Spleen (tissue), 11 donors: ENCODE measurements at regions not wholly inside any gene's neighbourhood (a gene's known extent, or its start where the extent isn't known, plus 50 kb on each side); places are given as distances from the start of the nearest gene placed in this dataset.
"Not testable (repeated sequence)": the region's sequence is repeated elsewhere in the genome, so short reads cannot be mapped to it uniquely, and the experiment has no call there.

ENCODE experiments used
- DNase-seq: peaks from one replicate; pipeline ENCODE4 v3.0.0-alpha.2; 2020
- H3K27ac ChIP-seq, 8 donors: fragments of 200-600 bp; sonication (generic) in 7 of 8; 1 replicate in 4 of 8; 2 replicates in 4 of 8; pipeline versions ENCODE4 v1.5.0 to v1.8.0; 2016 to 2021; ENCODE audit warnings: inconsistent platforms in 4 of 8, mild to moderate bottlenecking in 4 of 8, moderate library complexity in 1 of 8
- H3K27me3 ChIP-seq, 7 donors: fragments of 200-600 bp; sonication (generic) in 6 of 7; replicated peaks in 1 of 7; 1 replicate in 4 of 7; 2 replicates in 3 of 7; pipeline versions ENCODE4 v1.5.0 to v1.8.0; 2016 to 2021; ENCODE audit warnings: inconsistent platforms in 3 of 7, mild to moderate bottlenecking in 1 of 7
- H3K36me3 ChIP-seq, 6 donors: fragments of 200-600 bp; sonication (generic) in 5 of 6; 1 replicate in 4 of 6; 2 replicates in 2 of 6; pipeline versions ENCODE4 v1.5.0 to v1.8.0; 2016 to 2021; ENCODE audit warnings: inconsistent platforms in 2 of 6
- H3K4me1 ChIP-seq, 6 donors: fragments of 200-600 bp; sonication (generic) in 5 of 6; 1 replicate in 3 of 6; 2 replicates in 3 of 6; pipeline versions ENCODE4 v1.5.0 to v1.8.0; 2016 to 2021; ENCODE audit warnings: inconsistent platforms in 3 of 6
- H3K4me3 ChIP-seq, 8 donors: fragments of 200-600 bp; sonication (generic) in 7 of 8; 1 replicate in 4 of 8; 2 replicates in 4 of 8; pipeline versions ENCODE4 v1.5.0 to v1.8.0; 2016 to 2021; ENCODE audit warnings: inconsistent platforms in 4 of 8, mild to moderate bottlenecking in 4 of 8, moderate library complexity in 2 of 8
- H3K9me3 ChIP-seq, 8 donors: fragments of 200-600 bp; sonication (generic) in 7 of 8; 1 replicate in 4 of 8; 2 replicates in 4 of 8; pipeline versions ENCODE4 v1.5.0 to v1.8.0; 2016 to 2021; ENCODE audit warnings: inconsistent platforms in 4 of 8
- POLR2A ChIP-seq, 3 donors: fragments of 450-650 bp; IDR thresholded peaks; one replicate each; pipeline ENCODE4 v1.5.1; 2017; ENCODE audit warnings: antibody characterized with exemption in 3 of 3, mild to moderate bottlenecking in 1 of 3
- POLR2AphosphoS5 ChIP-seq, 3 donors: sonication (generic); formaldehyde crosslinking; IDR thresholded peaks; one replicate each; pipeline ENCODE4 v1.5.1; 2017; ENCODE audit warnings: antibody characterized with exemption in 3 of 3
- WGBS, 5 donors: extraction: QIAGEN DNeasy Blood & Tissue Kit in 3 of 5; methylation state at CpG; one replicate each; pipeline versions ENCODE4 v1.1.5 to v1.1.7; 2013 to 2018; 5-methylcytosine and 5-hydroxymethylcytosine counted together
- intact Hi-C: fragments of 100-400 bp; cut with DNase I; formaldehyde crosslinking; loops from one replicate; pipeline ENCODE4 v1.15.0; 2023; ENCODE audit warnings: low total_unique reads
- TF ChIP-seq, protein P1 (sequence below), 11 experiments: fragments of 200-600 bp in 7 of 11; fragments of 450-650 bp in 4 of 11; sonication (generic) in 4 of 11; IDR thresholded peaks in 8 of 11; conservative IDR thresholded peaks in 3 of 11; 1 replicate in 7 of 11; 2 replicates in 4 of 11; pipeline versions ENCODE4 v1.4.0 to v1.8.0; 2016 to 2021; ENCODE audit warnings: antibody characterized with exemption in 11 of 11, inconsistent platforms in 4 of 11, mild to moderate bottlenecking in 1 of 11
- donor health status: healthy with polysubstance abuse.
- donor health status: DM: no; HTN: no; CAD: no; lungs with moderate emphysema.
- donor health status: DM: no; HTN: no; CAD: no.
- donor health status: Bipolar disorder and iron deficiency.
- donor health status: healthy.
- donor health status: DM: no; HTN: no; CAD: no.
- donor health status: DM: yes; HTN: yes; CAD: no.

GRCh38 chr22:22327723-22328122 is 83.1 kb downstream of the VPREB1 start:
- WGBS, 5 donors = 30 to 63% (median 55%) methylated on average over 2 of the region's 2 CpGs
- DNase-seq = peak; percentile 86
- H3K36me3 ChIP-seq = no peaks in the 10 kb centered on the region
- no peak overlapping the region for H3K27ac ChIP-seq
- peaks cover 0 to 48% (median 7%) of the 10 kb centered on the region in 7 donors for H3K27me3 ChIP-seq
- TF ChIP-seq POLR2AphosphoS5 (IDR thresholded peaks at IDR 0.05) (peak in 2 of 3 donors; percentile 8 to 61), POLR2A (IDR thresholded peaks at IDR 0.05) (no peak)
- no peaks in the 10 kb centered on the region for H3K9me3 ChIP-seq
- no peak overlapping the region for H3K4me3 ChIP-seq
- H3K4me1 ChIP-seq = peaks cover 0 to 21% (median 7%) of the 10 kb centered on the region in 6 donors
- intact Hi-C loops = no loop called here

GRCh38 chr22:22329792-22330191 is 85.2 kb downstream of the VPREB1 start:
- no peaks in the 10 kb centered on the region for H3K9me3 ChIP-seq
- H3K4me3 ChIP-seq = no peak overlapping the region
- intact Hi-C loops = no loop called here
- peaks cover 0 to 60% (median 9%) of the 10 kb centered on the region in 7 donors for H3K27me3 ChIP-seq
- DNase-seq = no peak
- no peaks in the 10 kb centered on the region for H3K36me3 ChIP-seq
- H3K27ac ChIP-seq = no peak overlapping the region
- peaks cover 0 to 17% (median 2%) of the 10 kb centered on the region in 6 donors for H3K4me1 ChIP-seq
- WGBS, 5 donors = 62 to 77% (median 70%) methylated on average over 2 of the region's 2 CpGs
- TF ChIP-seq POLR2A (IDR thresholded peaks at IDR 0.05) (no peak), POLR2AphosphoS5 (IDR thresholded peaks at IDR 0.05) (no peak)
- TF ChIP-seq, protein P1, sequence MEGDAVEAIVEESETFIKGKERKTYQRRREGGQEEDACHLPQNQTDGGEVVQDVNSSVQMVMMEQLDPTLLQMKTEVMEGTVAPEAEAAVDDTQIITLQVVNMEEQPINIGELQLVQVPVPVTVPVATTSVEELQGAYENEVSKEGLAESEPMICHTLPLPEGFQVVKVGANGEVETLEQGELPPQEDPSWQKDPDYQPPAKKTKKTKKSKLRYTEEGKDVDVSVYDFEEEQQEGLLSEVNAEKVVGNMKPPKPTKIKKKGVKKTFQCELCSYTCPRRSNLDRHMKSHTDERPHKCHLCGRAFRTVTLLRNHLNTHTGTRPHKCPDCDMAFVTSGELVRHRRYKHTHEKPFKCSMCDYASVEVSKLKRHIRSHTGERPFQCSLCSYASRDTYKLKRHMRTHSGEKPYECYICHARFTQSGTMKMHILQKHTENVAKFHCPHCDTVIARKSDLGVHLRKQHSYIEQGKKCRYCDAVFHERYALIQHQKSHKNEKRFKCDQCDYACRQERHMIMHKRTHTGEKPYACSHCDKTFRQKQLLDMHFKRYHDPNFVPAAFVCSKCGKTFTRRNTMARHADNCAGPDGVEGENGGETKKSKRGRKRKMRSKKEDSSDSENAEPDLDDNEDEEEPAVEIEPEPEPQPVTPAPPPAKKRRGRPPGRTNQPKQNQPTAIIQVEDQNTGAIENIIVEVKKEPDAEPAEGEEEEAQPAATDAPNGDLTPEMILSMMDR (IDR thresholded peaks at IDR 0.05 in 8 of 11, conservative IDR thresholded peaks at IDR 0.05 in 3 of 11) = no peak

GRCh38 chr22:22335640-22336039 is 91.1 kb downstream of the VPREB1 start:
- H3K36me3 ChIP-seq, H3K4me1 ChIP-seq, DNase-seq, H3K27ac ChIP-seq, intact Hi-C loops, H3K4me3 ChIP-seq: not testable (repeated sequence)
- Histone ChIP-seq H3K9me3 (peaks cover 0 to 20% (median 0%) of the 10 kb centered on the region in 8 donors), H3K27me3 (peaks cover 0 to 40% (median 9%) of the 10 kb centered on the region in 7 donors)
- WGBS, 5 donors = 57 to 84% (median 79%) methylated on average over 5 of the region's 5 CpGs

DNA sequence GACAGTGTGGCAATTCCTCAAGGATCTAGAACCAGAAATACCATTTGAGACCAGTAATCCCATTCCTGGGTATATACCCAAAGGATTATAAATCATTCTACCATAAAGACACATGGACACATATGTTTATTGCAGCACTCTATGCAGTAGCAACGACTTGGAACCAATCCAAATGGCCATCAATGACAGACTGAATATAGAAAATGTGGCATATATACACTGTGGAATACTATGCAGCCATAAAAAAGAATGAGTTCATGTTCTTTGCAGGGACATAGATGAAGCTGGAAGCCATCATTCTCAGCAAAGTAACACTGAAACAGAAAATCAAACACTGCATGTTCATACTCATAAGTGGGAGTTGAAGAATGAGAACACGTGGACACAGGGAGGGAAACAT is 91.7 kb downstream of the VPREB1 start:
- WGBS, 5 donors = 40 to 48% (median 42%) methylated on average over 2 of the region's 2 CpGs
- DNase-seq, H3K27ac ChIP-seq, H3K36me3 ChIP-seq, H3K4me3 ChIP-seq, intact Hi-C loops, H3K4me1 ChIP-seq: not testable (repeated sequence)
- Histone ChIP-seq H3K9me3 (peaks cover 0 to 20% (median 0%) of the 10 kb centered on the region in 8 donors), H3K27me3 (peaks cover 0 to 33% (median 6%) of the 10 kb centered on the region in 7 donors)

GRCh38 chr22:22338778-22339177 is 94.2 kb downstream of the VPREB1 start:
- H3K27me3 ChIP-seq = peaks cover 0 to 20% (median 0%) of the 10 kb centered on the region in 7 donors
- H3K27ac ChIP-seq, H3K4me3 ChIP-seq, H3K36me3 ChIP-seq, intact Hi-C loops, DNase-seq: not testable (repeated sequence)
- 75 to 89% (median 77%) methylated on average over 3 of the region's 3 CpGs for WGBS, 5 donors
- H3K4me1 ChIP-seq = peaks cover 0 to 11% (median 9%) of the 10 kb centered on the region in 6 donors
- H3K9me3 ChIP-seq = peaks cover 0 to 20% (median 0%) of the 10 kb centered on the region in 8 donors

DNA sequence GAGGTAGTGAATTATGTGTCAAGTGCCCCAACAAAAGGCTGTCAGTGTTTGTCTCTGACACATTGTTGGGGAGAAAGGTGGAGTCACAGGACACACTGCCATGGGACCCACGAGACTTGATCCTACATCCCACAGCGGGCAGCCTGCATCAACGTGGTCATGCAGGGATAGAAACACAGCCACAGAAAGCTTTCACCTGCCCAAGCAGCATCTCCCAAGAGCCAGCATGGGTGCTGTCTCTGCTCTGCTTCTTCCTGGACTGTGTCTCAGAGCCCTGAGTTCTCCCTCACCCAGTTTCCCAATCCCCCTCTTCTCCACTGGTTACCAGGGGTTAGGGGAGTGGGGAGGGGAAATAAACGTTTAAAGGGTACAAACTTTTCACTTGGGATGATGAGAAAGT is 97.2 kb downstream of the VPREB1 start:
- H3K4me3 ChIP-seq = no peak overlapping the region
- no peak for TF ChIP-seq POLR2A (IDR thresholded peaks at IDR 0.05)
- TF ChIP-seq, protein P1 (IDR thresholded peaks at IDR 0.05 in 8 of 11, conservative IDR thresholded peaks at IDR 0.05 in 3 of 11) = no peak
- no peak for TF ChIP-seq POLR2AphosphoS5 (IDR thresholded peaks at IDR 0.05)
- no peak overlapping the region for H3K27ac ChIP-seq
- no peaks in the 10 kb centered on the region for H3K36me3 ChIP-seq
- DNase-seq = no peak
- 53 to 79% (median 73%) methylated on average over 4 of the region's 4 CpGs for WGBS, 5 donors
- intact Hi-C loops = no loop called here
- H3K9me3 ChIP-seq = peaks cover 0 to 10% (median 0%) of the 10 kb centered on the region in 8 donors
- peaks cover 0 to 4% (median 0%) of the 10 kb centered on the region in 7 donors for H3K27me3 ChIP-seq
- H3K4me1 ChIP-seq = peaks cover 0 to 21% (median 15%) of the 10 kb centered on the region in 6 donors
